Putamen (tissue), 1 donor: ENCODE measurements at regions not wholly inside any gene's neighbourhood (a gene's known extent, or its start where the extent isn't known, plus 50 kb on each side); places are given as distances from the start of the nearest gene placed in this dataset.

Source experiments
- DNase-seq: peaks from one replicate; pipeline ENCODE4 v3.0.0-alpha.2; 2016; ENCODE audit warnings: low spot score

- no peak for DNase-seq
These were observed 161.2 kb downstream of the CAPZA3 start for GRCh38 chr12:18899162-18899561.

DNA sequence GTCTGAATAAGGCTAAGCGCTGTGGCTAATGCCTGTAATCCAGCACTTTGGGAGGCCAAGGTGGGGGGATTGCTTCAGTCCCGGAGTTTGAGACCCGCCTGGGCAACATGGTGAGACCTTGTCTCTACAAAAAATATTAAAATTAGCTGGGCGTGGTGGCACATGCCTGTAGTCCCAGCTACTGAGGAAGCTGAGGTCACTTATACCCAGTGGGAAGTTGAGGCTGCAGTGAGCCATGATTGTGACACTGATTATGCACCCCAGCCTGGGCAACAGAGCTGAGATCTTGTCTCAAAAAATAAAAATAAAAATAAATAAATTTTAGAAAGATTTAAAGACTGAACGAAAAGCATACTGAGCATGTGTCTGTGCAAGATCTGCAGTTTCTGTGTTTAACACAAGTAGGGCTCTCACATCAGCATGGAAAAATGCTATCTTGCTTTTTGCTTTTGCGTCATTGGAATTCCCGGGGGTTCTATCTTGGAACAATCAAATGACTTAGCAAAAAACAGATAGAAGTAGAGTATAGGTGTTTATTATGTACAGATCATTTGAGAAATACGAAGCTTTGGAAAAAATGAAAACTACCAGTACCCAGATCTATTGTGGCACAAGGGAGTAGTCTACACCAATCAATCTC is 161.9 kb downstream of the CAPZA3 start:
- no peak for DNase-seq

GRCh38 chr12:18905134-18905533 is 167.2 kb downstream of the CAPZA3 start:
- DNase-seq = no peak

DNA sequence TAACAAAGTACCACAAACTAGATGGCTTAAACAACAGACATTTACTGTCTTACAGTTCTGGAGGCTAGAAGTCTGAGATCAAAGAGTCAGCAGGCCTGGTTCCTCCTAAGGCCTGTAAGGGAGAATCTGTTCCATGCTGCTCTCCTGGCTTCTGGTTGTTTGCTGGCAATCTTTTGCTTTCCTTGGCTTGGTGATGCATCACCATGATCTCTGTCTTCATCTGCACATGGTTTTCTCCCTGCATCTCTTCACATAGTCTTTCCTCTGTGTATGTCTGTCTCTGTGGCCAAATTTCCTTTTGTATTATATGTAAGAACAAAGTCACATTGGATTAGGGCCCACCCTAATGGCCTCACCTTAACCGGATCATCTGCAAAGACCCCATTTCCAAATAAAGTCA is 168.5 kb downstream of the CAPZA3 start:
- no peak for DNase-seq

DNA sequence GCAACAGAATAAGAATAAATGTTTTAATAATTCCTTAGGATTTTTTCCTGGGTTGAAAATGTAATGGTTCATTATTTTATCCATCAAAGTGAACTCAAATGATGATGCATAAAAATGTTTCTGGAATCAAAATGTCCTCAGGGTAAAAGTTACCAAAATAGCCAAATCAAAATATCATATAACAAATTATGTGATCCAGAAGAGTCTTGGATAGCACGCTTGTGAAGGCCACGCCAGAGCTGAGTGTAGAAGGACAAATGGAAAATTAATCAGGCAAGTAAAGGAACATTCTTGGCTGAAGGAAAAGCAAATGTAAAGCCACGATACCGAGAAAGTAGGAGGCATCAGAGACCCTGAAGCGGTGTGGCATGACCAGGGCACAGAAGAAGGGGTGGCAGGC is 169.2 kb downstream of the CAPZA3 start:
- DNase-seq = no peak

GRCh38 chr12:18907728-18908127 is 169.8 kb downstream of the CAPZA3 start:
- no peak for DNase-seq

- no peak for DNase-seq
These were observed 170.3 kb downstream of the CAPZA3 start for GRCh38 chr12:18908191-18908590.

DNA sequence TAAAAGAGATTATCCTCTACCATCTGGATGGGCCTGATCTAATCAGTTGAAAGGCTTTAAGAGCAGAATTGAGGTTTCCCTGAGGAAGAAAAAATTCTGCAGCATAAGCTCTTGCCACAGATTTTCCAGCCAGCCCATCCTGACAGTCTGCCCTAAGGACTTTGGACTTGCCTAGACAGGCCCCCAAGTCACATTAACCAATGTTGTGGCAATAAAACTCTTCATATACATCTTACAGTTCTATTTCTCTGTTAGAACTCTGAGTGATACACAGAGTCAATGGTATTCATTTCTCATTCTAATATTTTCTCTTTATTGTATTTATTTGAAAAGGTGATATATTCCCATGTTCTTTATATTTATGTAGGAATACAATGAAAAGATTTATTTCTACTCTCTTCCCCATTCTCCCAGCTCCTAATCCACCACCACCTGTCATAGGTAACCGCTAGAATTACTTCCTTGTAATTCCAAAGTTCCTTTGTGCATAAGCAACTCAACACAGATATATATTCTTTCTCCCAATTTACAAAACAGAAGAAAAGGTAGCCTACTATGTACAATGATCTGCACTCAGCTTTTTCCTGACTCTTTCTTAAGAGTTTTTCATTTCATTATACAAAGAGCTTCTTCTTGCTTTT is 182.1 kb downstream of the CAPZA3 start:
- DNase-seq = no peak

- DNase-seq = no peak
These were observed 184.9 kb downstream of the CAPZA3 start for GRCh38 chr12:18922851-18923250.

DNA sequence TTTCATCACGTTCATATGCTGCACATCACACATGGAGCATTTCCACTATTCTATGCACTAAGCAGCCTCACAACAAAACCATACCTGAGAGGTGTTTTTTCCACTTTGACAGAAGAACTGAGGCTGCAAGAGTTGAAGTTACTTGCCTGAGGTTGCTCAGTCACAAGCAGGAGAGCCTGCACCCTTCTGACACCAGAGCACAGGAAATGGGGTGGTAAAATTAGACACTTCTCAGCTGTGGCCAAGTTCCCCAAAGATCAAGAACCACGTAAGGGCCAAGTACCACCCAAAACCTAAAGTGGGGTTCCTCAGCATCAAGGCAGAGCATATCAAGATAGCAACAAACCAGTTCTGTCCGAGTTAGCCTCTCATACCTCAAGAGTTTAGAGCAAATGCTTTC is 185.8 kb downstream of the CAPZA3 start:
- no peak for DNase-seq

DNA sequence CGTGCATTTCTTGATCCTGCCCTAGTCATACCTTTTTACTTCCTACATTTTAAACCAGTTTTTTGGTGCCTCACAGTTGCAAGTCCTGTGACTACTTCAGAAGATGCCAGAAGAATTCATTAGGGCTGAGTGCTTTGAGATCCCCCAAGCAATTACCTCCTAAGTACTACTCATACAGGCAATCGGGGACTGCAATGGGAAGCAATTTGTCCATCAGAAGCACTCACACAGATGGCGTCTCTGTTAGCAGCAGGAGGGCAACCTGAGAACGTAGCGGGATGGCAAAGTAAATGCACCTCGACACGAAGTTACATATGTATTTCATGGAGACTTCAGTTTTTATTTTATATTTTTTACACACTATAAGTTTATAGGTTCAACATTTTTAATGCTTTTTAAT is 188.3 kb downstream of the CAPZA3 start:
- no peak for DNase-seq

DNA sequence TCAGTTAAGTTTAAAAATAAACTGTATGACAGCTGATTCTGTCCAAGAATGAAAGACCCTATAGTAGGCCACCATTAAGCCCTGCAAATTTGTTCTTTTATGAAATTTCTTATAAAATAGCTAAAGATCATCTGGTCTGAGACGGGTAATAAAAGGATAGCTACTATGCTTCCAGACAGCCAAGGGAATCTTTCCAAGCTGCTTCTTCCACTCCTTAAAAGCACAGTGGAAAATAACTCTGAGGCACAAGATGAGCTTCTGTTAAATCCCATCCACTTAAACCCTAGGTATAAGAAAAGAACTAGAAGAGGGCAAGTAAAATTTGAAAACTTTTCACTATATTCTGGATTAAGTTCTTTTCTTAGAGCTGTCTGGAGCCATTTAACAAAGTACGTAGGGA is 194.3 kb downstream of the CAPZA3 start:
- no peak for DNase-seq

DNA sequence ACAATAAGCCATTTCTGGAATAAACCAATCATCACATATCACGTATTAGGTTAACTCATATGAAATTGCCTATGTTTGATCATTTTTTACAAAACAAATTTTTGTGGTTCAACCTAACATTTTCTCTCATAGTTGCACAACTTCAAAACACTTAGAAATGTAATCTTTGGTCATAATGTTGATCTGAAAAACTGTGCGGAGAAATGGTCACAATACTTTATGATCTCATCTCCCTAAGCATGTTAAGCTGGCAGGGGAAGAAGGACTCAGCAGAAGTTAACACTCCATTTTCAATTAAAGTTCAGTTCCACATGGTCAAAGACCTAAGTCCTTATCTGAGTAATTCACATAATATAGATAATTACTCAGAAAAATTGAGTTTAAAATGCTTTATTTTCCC is 194.8 kb downstream of the CAPZA3 start:
- DNase-seq = no peak

- DNase-seq = peak; percentile 7
These were observed 194.1 kb upstream of the PLEKHA5 start for GRCh38 chr12:18935371-18935965.

GRCh38 chr12:18939051-18939450 is 190.5 kb upstream of the PLEKHA5 start:
- DNase-seq = no peak

- DNase-seq = peak; percentile 31
These were observed 186.9 kb upstream of the PLEKHA5 start for GRCh38 chr12:18942669-18943068.

GRCh38 chr12:18943200-18943599 is 186.3 kb upstream of the PLEKHA5 start:
- DNase-seq = no peak

DNA sequence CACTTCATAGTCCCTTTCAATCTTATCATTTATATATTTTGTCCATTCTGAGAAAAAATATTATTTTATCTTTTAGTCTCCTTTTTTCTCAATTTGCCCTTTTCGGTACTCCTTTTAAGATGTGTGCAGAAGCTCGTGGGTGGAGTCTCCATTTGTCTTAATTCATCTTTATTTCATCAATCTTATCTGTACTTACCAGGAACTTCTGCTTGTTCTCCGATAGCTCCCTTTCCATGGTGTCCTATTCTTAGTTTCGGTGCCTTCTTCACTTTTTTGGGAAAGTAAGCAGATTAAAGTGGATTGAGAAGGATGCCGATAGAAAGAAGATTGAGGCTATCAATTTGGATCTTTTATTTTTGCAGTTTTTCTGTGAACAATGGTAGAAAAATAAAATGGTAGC is 183.4 kb upstream of the PLEKHA5 start:
- no peak for DNase-seq

- no peak for DNase-seq
These were observed 178.3 kb upstream of the PLEKHA5 start for GRCh38 chr12:18951218-18951617.

DNA sequence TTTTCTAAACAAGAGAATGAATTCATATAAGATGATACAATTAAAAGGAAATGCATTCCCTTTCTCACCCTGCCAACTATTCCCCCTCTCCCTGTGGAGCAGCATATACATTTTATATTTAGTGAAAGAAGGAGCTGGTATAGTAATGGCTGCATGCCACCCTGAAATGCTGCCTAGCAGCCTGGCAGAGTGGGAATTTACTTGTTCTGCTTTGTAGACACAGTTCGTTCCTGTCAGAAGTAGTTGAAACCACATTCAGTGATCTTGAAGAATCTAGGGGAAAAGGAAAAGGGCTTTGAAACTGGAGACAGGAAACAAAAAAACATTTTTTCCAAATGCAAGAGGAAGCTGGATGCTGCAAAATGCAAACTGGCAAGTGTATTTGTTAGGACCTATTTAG is 176.0 kb upstream of the PLEKHA5 start:
- DNase-seq = no peak

DNA sequence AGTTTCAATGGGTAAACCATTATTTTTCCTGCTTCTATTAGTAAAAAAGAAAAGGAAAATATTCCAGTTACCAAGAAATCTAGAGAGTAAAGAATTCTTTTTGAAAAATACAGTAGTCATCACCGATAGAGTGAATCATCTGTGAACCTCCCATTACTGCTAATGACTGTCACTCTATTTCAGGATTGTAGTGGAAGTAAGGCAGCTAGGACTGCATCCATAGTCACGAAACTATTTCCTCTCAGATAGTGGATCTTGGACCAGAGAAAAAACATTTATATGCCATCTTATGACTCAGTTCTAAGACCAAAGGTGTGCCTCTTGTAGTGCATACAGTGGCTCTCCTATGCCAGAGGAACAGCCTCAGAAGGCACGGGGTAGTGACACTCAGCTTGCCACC is 173.9 kb upstream of the PLEKHA5 start:
- DNase-seq = no peak

GRCh38 chr12:18965203-18965602 is 164.3 kb upstream of the PLEKHA5 start:
- no peak for DNase-seq

GRCh38 chr12:18966954-18967353 is 162.6 kb upstream of the PLEKHA5 start:
- no peak for DNase-seq

- DNase-seq = no peak
These were observed 161.7 kb upstream of the PLEKHA5 start for GRCh38 chr12:18967814-18968213.
